Activated T-helper 17 cell treated with anti-CD3 and anti-CD28 coated beads, Interleukin-2, amount 50 U/mL, for 72 hours (primary cell): ENCODE measurements at regions not wholly inside any gene's neighbourhood (a gene's known extent, or its start where the extent isn't known, plus 50 kb on each side); places are given as distances from the start of the nearest gene placed in this dataset.

ENCODE experiments used
- ATAC-seq: fragments of 150-1000 bp; cut with Tn5 transposase; replicated peaks from 2 replicates; pipeline ENCODE4 v1.10.0; 2021; ENCODE audit warnings: mild to moderate bottlenecking, moderate library complexity
- H3K27ac Mint-ChIP-seq: one replicate; pipeline ENCODE4 v1.8.0; 2022; ENCODE audit warnings: mixed read lengths
- H3K27me3 Mint-ChIP-seq: one replicate; pipeline ENCODE4 v1.8.0; 2022; ENCODE audit warnings: mixed read lengths
- H3K36me3 Mint-ChIP-seq: one replicate; pipeline ENCODE4 v1.8.0; 2022; ENCODE audit warnings: low read depth, mild to moderate bottlenecking, mixed read lengths
- H3K4me1 Mint-ChIP-seq: one replicate; pipeline ENCODE4 v1.8.0; 2022; ENCODE audit warnings: mixed read lengths
- H3K4me3 Mint-ChIP-seq: one replicate; pipeline ENCODE4 v1.8.0; 2022; ENCODE audit warnings: mild to moderate bottlenecking, mixed read lengths
- H3K9me3 Mint-ChIP-seq: one replicate; pipeline ENCODE4 v1.8.0; 2022; ENCODE audit warnings: mixed read lengths

GRCh38 chr14:99041141-99041819, 230.7 kb downstream of the BCL11B start:
- Mint-ChIP-seq H3K4me3 (no peak overlapping the region), H3K27me3 (no peaks in the 10 kb centered on the region), H3K36me3 (no peaks in the 10 kb centered on the region), H3K9me3 (no peaks in the 10 kb centered on the region), H3K27ac (no peak overlapping the region), H3K4me1 (no peaks in the 10 kb centered on the region)
- ATAC-seq = no peak

GRCh38 chr14:99041820-99042174, 230.2 kb downstream of the BCL11B start:
- Mint-ChIP-seq H3K27ac (no peak overlapping the region), H3K9me3 (no peaks in the 10 kb centered on the region), H3K27me3 (no peaks in the 10 kb centered on the region), H3K4me1 (no peaks in the 10 kb centered on the region), H3K36me3 (no peaks in the 10 kb centered on the region), H3K4me3 (no peak overlapping the region)
- no peak for ATAC-seq

GRCh38 chr14:99042381-99043266, 229.4 kb downstream of the BCL11B start:
- H3K27ac Mint-ChIP-seq = no peak overlapping the region
- H3K9me3 Mint-ChIP-seq = no peaks in the 10 kb centered on the region
- no peak for ATAC-seq

GRCh38 chr14:99043267-99043615, 228.8 kb downstream of the BCL11B start:
- no peaks in the 10 kb centered on the region for H3K36me3 Mint-ChIP-seq
- no peak for ATAC-seq
- no peak overlapping the region for H3K27ac Mint-ChIP-seq
- no peaks in the 10 kb centered on the region for H3K27me3 Mint-ChIP-seq
- no peak overlapping the region for H3K4me3 Mint-ChIP-seq
- no peaks in the 10 kb centered on the region for H3K9me3 Mint-ChIP-seq
- no peaks in the 10 kb centered on the region for H3K4me1 Mint-ChIP-seq

More at GRCh38 chr14:99042381-99043266, 229.4 kb downstream of the BCL11B start:
- no peaks in the 10 kb centered on the region for H3K4me1 Mint-ChIP-seq
- H3K36me3 Mint-ChIP-seq = no peaks in the 10 kb centered on the region
- no peak overlapping the region for H3K4me3 Mint-ChIP-seq
- H3K27me3 Mint-ChIP-seq = no peaks in the 10 kb centered on the region

GRCh38 chr14:99043756-99044155, 228.2 kb downstream of the BCL11B start:
- Mint-ChIP-seq H3K9me3 (no peaks in the 10 kb centered on the region), H3K36me3 (no peaks in the 10 kb centered on the region), H3K27me3 (no peaks in the 10 kb centered on the region), H3K27ac (no peak overlapping the region), H3K4me3 (no peak overlapping the region), H3K4me1 (no peaks in the 10 kb centered on the region)
- no peak for ATAC-seq

- no peak overlapping the region for H3K27ac Mint-ChIP-seq
Observed at GRCh38 chr14:99047441-99048031, 224.5 kb downstream of the BCL11B start.

GRCh38 chr14:99050309-99050708, 221.7 kb downstream of the BCL11B start:
- Mint-ChIP-seq H3K4me1 (peaks cover 8% of the 10 kb centered on the region), H3K27ac (peak overlapping the region; percentile 0)
- peak; percentile 66 for ATAC-seq

More at GRCh38 chr14:99047441-99048031, 224.5 kb downstream of the BCL11B start:
- Mint-ChIP-seq H3K36me3 (no peaks in the 10 kb centered on the region), H3K9me3 (peaks cover 10% of the 10 kb centered on the region), H3K4me3 (no peak overlapping the region), H3K27me3 (no peaks in the 10 kb centered on the region), H3K4me1 (peaks cover 7% of the 10 kb centered on the region)
- no peak for ATAC-seq

GRCh38 chr14:99052467-99052866, 219.5 kb downstream of the BCL11B start:
- ATAC-seq = no peak
- Mint-ChIP-seq H3K4me3 (no peak overlapping the region), H3K9me3 (peaks cover 14% of the 10 kb centered on the region), H3K27me3 (no peaks in the 10 kb centered on the region), H3K36me3 (no peaks in the 10 kb centered on the region), H3K4me1 (peaks cover 15% of the 10 kb centered on the region), H3K27ac (no peak overlapping the region)

More at GRCh38 chr14:99050309-99050708, 221.7 kb downstream of the BCL11B start:
- H3K4me3 Mint-ChIP-seq = no peak overlapping the region
- peaks cover 14% of the 10 kb centered on the region for H3K9me3 Mint-ChIP-seq
- H3K27me3 Mint-ChIP-seq = no peaks in the 10 kb centered on the region
- H3K36me3 Mint-ChIP-seq = no peaks in the 10 kb centered on the region

- ATAC-seq = no peak
- Mint-ChIP-seq H3K27ac (peak overlapping the region; percentile 34), H3K4me1 (peaks cover 12% of the 10 kb centered on the region), H3K9me3 (peaks cover 14% of the 10 kb centered on the region), H3K27me3 (no peaks in the 10 kb centered on the region), H3K36me3 (no peaks in the 10 kb centered on the region), H3K4me3 (no peak overlapping the region)
Observed at GRCh38 chr14:99055019-99055418, 217.0 kb downstream of the BCL11B start.

GRCh38 chr14:99055816-99056215, 216.2 kb downstream of the BCL11B start:
- Mint-ChIP-seq H3K9me3 (peaks cover 14% of the 10 kb centered on the region), H3K27ac (peak overlapping the region; percentile 34), H3K36me3 (no peaks in the 10 kb centered on the region), H3K4me3 (peak overlapping the region; percentile 25), H3K27me3 (no peaks in the 10 kb centered on the region), H3K4me1 (peaks cover 7% of the 10 kb centered on the region)
- peak; percentile 94 for ATAC-seq

GRCh38 chr14:99057576-99058083, 214.4 kb downstream of the BCL11B start:
- no peak for ATAC-seq
- H3K4me3 Mint-ChIP-seq = no peak overlapping the region
- no peaks in the 10 kb centered on the region for H3K36me3 Mint-ChIP-seq
- peaks cover 4% of the 10 kb centered on the region for H3K9me3 Mint-ChIP-seq
- peaks cover 7% of the 10 kb centered on the region for H3K4me1 Mint-ChIP-seq
- H3K27ac Mint-ChIP-seq = no peak overlapping the region
- H3K27me3 Mint-ChIP-seq = no peaks in the 10 kb centered on the region

GRCh38 chr14:99058542-99058941, 213.5 kb downstream of the BCL11B start:
- ATAC-seq = no peak
- H3K27me3 Mint-ChIP-seq = no peaks in the 10 kb centered on the region
- H3K36me3 Mint-ChIP-seq = no peaks in the 10 kb centered on the region
- H3K4me3 Mint-ChIP-seq = no peak overlapping the region
- H3K27ac Mint-ChIP-seq = no peak overlapping the region
- H3K9me3 Mint-ChIP-seq = peaks cover 4% of the 10 kb centered on the region
- H3K4me1 Mint-ChIP-seq = peaks cover 7% of the 10 kb centered on the region

GRCh38 chr14:99062216-99062615, 209.8 kb downstream of the BCL11B start:
- no peak for ATAC-seq
- H3K27me3 Mint-ChIP-seq = no peaks in the 10 kb centered on the region
- no peaks in the 10 kb centered on the region for H3K9me3 Mint-ChIP-seq
- no peaks in the 10 kb centered on the region for H3K36me3 Mint-ChIP-seq
- H3K27ac Mint-ChIP-seq = no peak overlapping the region
- H3K4me3 Mint-ChIP-seq = no peak overlapping the region
- no peaks in the 10 kb centered on the region for H3K4me1 Mint-ChIP-seq

- Mint-ChIP-seq H3K27ac (no peak overlapping the region), H3K4me3 (no peak overlapping the region), H3K27me3 (no peaks in the 10 kb centered on the region), H3K4me1 (no peaks in the 10 kb centered on the region), H3K9me3 (no peaks in the 10 kb centered on the region), H3K36me3 (no peaks in the 10 kb centered on the region)
- no peak for ATAC-seq
Observed at GRCh38 chr14:99062772-99063418, 209.1 kb downstream of the BCL11B start.
